KMS-11 (cell line): ENCODE measurements at regions not wholly inside any gene's neighbourhood (a gene's known extent, or its start where the extent isn't known, plus 50 kb on each side); places are given as distances from the start of the nearest gene placed in this dataset.

ENCODE experiments used
- H2AFZ ChIP-seq: fragments of 200-600 bp; sonication (generic); 2 replicates; pipeline ENCODE4 v1.6.1; 2016; ENCODE audit warnings: antibody characterized with exemption, mixed run types, low read depth
- H3K27ac ChIP-seq: fragments of 200-600 bp; sonication (generic); 2 replicates; pipeline ENCODE4 v1.6.1; 2016; ENCODE audit warnings: mild to moderate bottlenecking, mixed run types
- H3K27me3 ChIP-seq: fragments of 200-600 bp; sonication (generic); 2 replicates; pipeline ENCODE4 v1.6.1; 2017; ENCODE audit warnings: mild to moderate bottlenecking, low read depth, mixed run types, moderate library complexity; ENCODE audit not compliant: insufficient read depth
- H3K36me3 ChIP-seq: fragments of 200-600 bp; sonication (generic); 2 replicates; pipeline ENCODE4 v1.6.1; 2017; ENCODE audit warnings: mild to moderate bottlenecking, mixed run types; ENCODE audit not compliant: insufficient read depth
- H3K4me1 ChIP-seq: fragments of 200-600 bp; sonication (generic); 2 replicates; pipeline ENCODE4 v1.6.1; 2016; ENCODE audit warnings: mild to moderate bottlenecking, low read depth, mixed run types; ENCODE audit not compliant: poor library complexity, severe bottlenecking
- H3K4me2 ChIP-seq: fragments of 200-600 bp; sonication (generic); 2 replicates; pipeline ENCODE4 v1.7.0; 2016; ENCODE audit warnings: mild to moderate bottlenecking, mixed run types
- H3K4me3 ChIP-seq: fragments of 200-600 bp; sonication (generic); IDR thresholded peaks from 2 replicates; pipeline ENCODE4 v1.6.1; 2017; ENCODE audit warnings: low read depth, low read length, mixed read lengths; ENCODE audit not compliant: insufficient read depth
- H3K79me2 ChIP-seq: fragments of 200-600 bp; sonication (generic); 2 replicates; pipeline ENCODE4 v1.6.1; 2016; ENCODE audit warnings: low read depth, mixed run types; ENCODE audit not compliant: insufficient read depth
- H3K9ac ChIP-seq: fragments of 200-600 bp; sonication (generic); 2 replicates; pipeline ENCODE4 v1.6.1; 2016; ENCODE audit warnings: mild to moderate bottlenecking, mixed run types
- H4K20me1 ChIP-seq: fragments of 200-600 bp; sonication (generic); 2 replicates; pipeline ENCODE4 v1.6.1; 2016; ENCODE audit warnings: mild to moderate bottlenecking, mixed run types; ENCODE audit not compliant: insufficient read depth
- TF ChIP-seq, protein P1 (sequence below): fragments of 200-600 bp; sonication (generic); conservative IDR thresholded peaks from 2 replicates; pipeline ENCODE4 v1.6.1; 2017; ENCODE audit warnings: low read depth, mild to moderate bottlenecking, antibody characterized with exemption, low read length, moderate library complexity, mixed read lengths

DNA sequence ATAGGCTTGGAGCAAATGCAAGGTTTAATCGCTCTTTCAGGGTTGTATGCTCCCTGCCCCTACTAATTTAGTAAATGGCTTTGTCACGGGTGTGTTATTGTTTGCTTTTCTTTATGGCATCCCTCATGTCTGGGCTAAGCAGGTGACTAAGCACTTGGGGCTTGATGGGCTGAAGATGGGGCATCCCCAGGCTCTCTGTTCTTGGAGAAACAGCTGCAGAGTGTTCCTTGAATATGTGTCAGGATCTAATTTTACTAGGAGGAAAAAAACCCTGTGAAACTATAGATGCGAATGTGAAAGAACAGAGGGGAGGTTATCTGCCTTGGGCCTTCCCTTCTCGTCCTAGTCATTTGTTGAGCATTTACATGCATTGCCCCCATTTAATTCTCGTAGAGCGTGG lies 94.7 kb upstream of the TAF1B start:
- Histone ChIP-seq H3K27ac (no peak overlapping the region), H3K4me3 (no peak overlapping the region), H3K27me3 (no peaks in the 10 kb centered on the region), H3K4me1 (peaks cover 24% of the 10 kb centered on the region), H3K9ac (no peak overlapping the region), H3K4me2 (no peak overlapping the region), H2AFZ (no peak overlapping the region), H3K36me3 (no peaks in the 10 kb centered on the region), H4K20me1 (no peaks in the 10 kb centered on the region), H3K79me2 (no peaks in the 10 kb centered on the region)
- TF ChIP-seq, protein P1, sequence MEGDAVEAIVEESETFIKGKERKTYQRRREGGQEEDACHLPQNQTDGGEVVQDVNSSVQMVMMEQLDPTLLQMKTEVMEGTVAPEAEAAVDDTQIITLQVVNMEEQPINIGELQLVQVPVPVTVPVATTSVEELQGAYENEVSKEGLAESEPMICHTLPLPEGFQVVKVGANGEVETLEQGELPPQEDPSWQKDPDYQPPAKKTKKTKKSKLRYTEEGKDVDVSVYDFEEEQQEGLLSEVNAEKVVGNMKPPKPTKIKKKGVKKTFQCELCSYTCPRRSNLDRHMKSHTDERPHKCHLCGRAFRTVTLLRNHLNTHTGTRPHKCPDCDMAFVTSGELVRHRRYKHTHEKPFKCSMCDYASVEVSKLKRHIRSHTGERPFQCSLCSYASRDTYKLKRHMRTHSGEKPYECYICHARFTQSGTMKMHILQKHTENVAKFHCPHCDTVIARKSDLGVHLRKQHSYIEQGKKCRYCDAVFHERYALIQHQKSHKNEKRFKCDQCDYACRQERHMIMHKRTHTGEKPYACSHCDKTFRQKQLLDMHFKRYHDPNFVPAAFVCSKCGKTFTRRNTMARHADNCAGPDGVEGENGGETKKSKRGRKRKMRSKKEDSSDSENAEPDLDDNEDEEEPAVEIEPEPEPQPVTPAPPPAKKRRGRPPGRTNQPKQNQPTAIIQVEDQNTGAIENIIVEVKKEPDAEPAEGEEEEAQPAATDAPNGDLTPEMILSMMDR = no peak

DNA sequence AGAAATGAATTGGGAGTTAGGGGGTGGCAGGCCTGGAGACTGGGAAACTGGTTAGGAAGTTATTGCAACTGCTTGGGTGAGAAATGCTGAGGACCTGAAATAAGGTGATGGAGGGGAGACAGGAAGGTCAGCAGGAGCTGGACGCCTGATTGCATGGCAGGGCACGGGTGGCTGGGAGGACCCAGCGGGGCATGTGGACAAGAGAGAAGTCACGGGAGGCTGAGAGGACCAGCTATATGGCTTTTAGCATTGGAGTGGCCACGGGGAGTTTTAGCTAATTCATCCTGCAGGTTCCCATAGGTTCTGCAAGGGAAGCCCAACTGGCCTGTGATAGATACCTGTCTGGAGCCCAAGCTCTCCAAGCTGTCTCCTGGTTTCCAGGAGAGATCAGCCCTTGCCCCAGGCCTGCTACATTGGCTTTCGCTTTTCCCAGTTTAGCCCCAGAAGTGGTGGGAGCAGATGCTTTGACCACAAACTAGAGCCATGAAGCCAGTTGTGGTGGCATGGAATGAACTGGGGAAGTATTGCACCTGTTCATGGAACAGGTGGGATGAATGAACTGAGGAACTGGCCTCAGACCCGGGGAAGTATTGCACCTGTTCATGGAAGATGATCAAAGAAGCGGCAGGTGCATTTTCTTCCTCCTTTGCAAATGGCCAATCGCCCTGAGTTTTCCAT lies 93.6 kb upstream of the TAF1B start:
- Histone ChIP-seq H3K9ac (no peak overlapping the region), H3K4me2 (no peak overlapping the region), H3K4me1 (peaks cover 24% of the 10 kb centered on the region), H3K27me3 (no peaks in the 10 kb centered on the region), H3K36me3 (no peaks in the 10 kb centered on the region), H3K4me3 (no peak overlapping the region), H3K27ac (no peak overlapping the region), H4K20me1 (no peaks in the 10 kb centered on the region), H3K79me2 (no peaks in the 10 kb centered on the region), H2AFZ (no peak overlapping the region)
- TF ChIP-seq, protein P1 = no peak

DNA sequence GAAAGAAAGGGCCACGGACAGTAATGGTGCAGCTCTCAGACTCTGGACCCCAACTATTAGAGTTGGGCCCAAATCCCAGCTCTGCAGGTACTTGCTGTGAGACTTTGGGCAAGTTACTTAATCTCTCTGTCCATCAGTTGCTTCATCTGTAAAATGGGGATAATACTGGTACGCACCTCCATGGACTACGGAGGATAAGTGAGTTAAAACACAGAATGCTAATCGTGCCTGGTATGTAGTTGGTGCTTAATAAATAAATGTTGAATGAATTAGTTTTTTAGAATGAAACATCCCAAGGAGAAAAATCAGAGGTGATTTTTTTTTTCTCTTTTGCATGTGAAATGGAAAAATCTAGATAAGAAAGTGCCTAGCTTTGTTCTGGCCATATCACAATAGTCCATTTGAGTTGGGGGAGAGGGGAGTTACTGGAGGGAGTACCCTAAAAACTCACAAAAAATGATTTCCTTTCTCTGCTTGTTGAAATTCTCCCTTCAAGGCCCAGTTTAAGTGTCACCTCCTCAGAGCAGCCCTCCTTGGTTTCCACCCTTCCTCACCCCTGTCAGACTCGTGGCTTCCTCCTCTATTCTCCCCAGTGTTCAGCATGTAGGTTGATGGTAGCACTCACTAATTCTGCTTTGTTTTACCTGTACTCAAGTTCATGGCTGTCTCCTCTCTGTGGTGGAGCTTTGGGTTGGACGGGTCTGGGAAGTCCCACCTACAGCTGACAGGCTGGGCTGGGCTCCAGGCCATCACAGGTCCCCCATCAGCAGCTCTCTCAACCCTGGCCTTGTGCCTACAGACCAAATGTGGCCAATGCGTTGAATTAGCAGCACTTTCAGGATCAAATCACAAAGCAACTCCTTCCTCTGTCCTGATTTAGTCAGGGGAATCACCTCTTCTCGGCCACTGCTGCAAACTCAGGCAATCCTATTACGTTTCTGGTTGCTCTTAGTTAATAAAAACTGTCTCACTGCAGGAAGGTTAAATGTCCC lies 92.8 kb upstream of the TAF1B start:
- Histone ChIP-seq H3K79me2 (no peaks in the 10 kb centered on the region), H3K4me3 (no peak overlapping the region), H3K9ac (0 out of 2 replicates have a peak overlapping the region, but pooled peaks have one; percentile 5), H3K27me3 (no peaks in the 10 kb centered on the region), H3K36me3 (no peaks in the 10 kb centered on the region), H2AFZ (peak overlapping the region; percentile 69), H3K27ac (peak overlapping the region; percentile 29; the same call in 1 of the 2 replicates), H3K4me1 (peaks cover 24% of the 10 kb centered on the region), H4K20me1 (no peaks in the 10 kb centered on the region), H3K4me2 (peak overlapping the region; percentile 52; the same call in 1 of the 2 replicates)
- TF ChIP-seq, protein P1 = no peak

DNA sequence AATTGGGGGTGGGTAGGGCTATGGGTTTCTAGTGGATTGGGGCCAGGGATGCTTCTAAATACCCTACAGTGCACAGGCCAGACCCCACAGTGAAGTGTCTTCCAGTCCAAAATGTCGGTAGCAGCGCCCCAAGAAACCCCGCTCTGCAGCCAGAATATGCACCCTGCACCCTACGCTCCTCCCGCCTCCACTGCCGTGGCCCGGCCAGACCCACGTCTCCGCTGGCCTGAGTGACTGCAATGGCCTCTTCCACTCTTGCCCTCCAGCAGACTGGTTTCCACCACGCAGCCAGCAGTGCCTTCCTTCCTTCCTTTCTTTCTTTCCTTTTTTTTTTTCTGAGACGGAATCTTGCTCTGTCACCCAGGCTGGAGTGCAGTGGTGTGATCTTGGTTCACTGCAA lies 91.4 kb upstream of the TAF1B start:
- Histone ChIP-seq H3K4me1 (peaks cover 24% of the 10 kb centered on the region), H3K9ac (no peak overlapping the region), H3K4me2 (no peak overlapping the region), H3K36me3 (no peaks in the 10 kb centered on the region), H2AFZ (no peak overlapping the region), H4K20me1 (no peaks in the 10 kb centered on the region), H3K27me3 (no peaks in the 10 kb centered on the region), H3K27ac (no peak overlapping the region), H3K4me3 (no peak overlapping the region), H3K79me2 (no peaks in the 10 kb centered on the region)
- TF ChIP-seq, protein P1 = no peak
